Caco-2 (cell line): ENCODE measurements at regions not wholly inside any gene's neighbourhood (a gene's known extent, or its start where the extent isn't known, plus 50 kb on each side); places are given as distances from the start of the nearest gene placed in this dataset.

Source experiments
- BruUV-seq: library from RNA; stranded (reverse); fragments of 400-500 nt; replicated peaks from 2 replicates; lab custom pipeline; 2021; lab: Mats Ljungman, UMichigan
- CTCF ChIA-PET: fragments of 300-600 bp; sonication (Branson Sonifier 250); formaldehyde crosslinking; loops from one replicate; lab custom pipeline; 2022; ENCODE audit warnings: antibody characterized with exemption; lab: Charles Lee
- POLR2A ChIA-PET: fragments of 300-600 bp; sonication (Branson Sonifier 250); formaldehyde crosslinking; loops from one replicate; lab custom pipeline; 2022; ENCODE audit warnings: antibody characterized with exemption; lab: Charles Lee
- DNase-seq, 2 experiments: peaks; one replicate each; pipeline versions ENCODE4 v3.0.0 to v3.0.0-alpha.2; 2020 to 2022
- H3K27me3 ChIP-seq: replicated peaks from 2 replicates; pipeline ENCODE4 v1.6.0; 2011; ENCODE audit warnings: low read length; ENCODE audit not compliant: control insufficient read depth, insufficient read depth
- H3K36me3 ChIP-seq: 2 replicates; pipeline ENCODE4 v1.5.1; 2011; ENCODE audit warnings: low read length; ENCODE audit not compliant: control insufficient read depth, insufficient read depth
- H3K4me1 ChIP-seq: fragments of 250-450 bp; sonication (Bioruptor Pico); 2 replicates; pipeline ENCODE4 v1.5.1; 2020; ENCODE audit warnings: mild to moderate bottlenecking
- H3K4me3 ChIP-seq: 2 replicates; pipeline ENCODE4 v1.5.1; 2011; ENCODE audit warnings: low read depth, mild to moderate bottlenecking, control low read depth, low read length
- H3K9me3 ChIP-seq: fragments of 250-450 bp; sonication (Bioruptor Pico); 2 replicates; pipeline ENCODE4 v1.5.1; 2020; ENCODE audit warnings: mild to moderate bottlenecking, moderate library complexity
- H3K27ac Mint-ChIP-seq: one replicate; pipeline ENCODE4 v1.8.0; 2022; ENCODE audit warnings: mixed read lengths; ENCODE audit not compliant: unreplicated experiment
- H3K27me3 Mint-ChIP-seq: one replicate; pipeline ENCODE4 v1.8.0; 2022; ENCODE audit warnings: mixed read lengths; ENCODE audit not compliant: insufficient read depth, unreplicated experiment
- H3K36me3 Mint-ChIP-seq: one replicate; pipeline ENCODE4 v1.8.0; 2022; ENCODE audit warnings: mild to moderate bottlenecking, mixed read lengths; ENCODE audit not compliant: insufficient read depth, unreplicated experiment
- H3K4me1 Mint-ChIP-seq: one replicate; pipeline ENCODE4 v1.8.0; 2022; ENCODE audit warnings: low read depth, mixed read lengths; ENCODE audit not compliant: unreplicated experiment
- H3K4me3 Mint-ChIP-seq: one replicate; pipeline ENCODE4 v1.8.0; 2022; ENCODE audit warnings: mild to moderate bottlenecking, moderate library complexity, mixed read lengths; ENCODE audit not compliant: unreplicated experiment
- H3K9me3 Mint-ChIP-seq: one replicate; pipeline ENCODE4 v1.8.0; 2022; ENCODE audit warnings: mixed read lengths; ENCODE audit not compliant: unreplicated experiment
- CTCF ChIP-seq, 2 experiments: fragments of 200-600 bp in 1 of 2; IDR thresholded peaks; 1 replicate in 1 of 2; 2 replicates in 1 of 2; pipeline versions ENCODE4 v1.5.1 to v1.8.0; 2011 to 2022; ENCODE audit warnings: antibody characterized with exemption in 1 of 2, control low read depth in 1 of 2, inconsistent platforms in 1 of 2, low read depth in 1 of 2, low read length in 1 of 2, mild to moderate bottlenecking in 1 of 2, moderate library complexity in 1 of 2; ENCODE audit not compliant: insufficient read depth in 1 of 2, severe bottlenecking in 1 of 2, unreplicated experiment in 1 of 2
- intact Hi-C: fragments of 100-400 bp; cut with micrococcal nuclease; formaldehyde crosslinking; loops from one replicate; pipeline ENCODE4 v1.10.0; 2022; ENCODE audit not compliant: unreplicated experiment

GRCh38 chr4:133960975-133961374, 240.6 kb downstream of the PABPC4L start:
- Histone ChIP-seq H3K9me3 (no peaks in the 10 kb centered on the region; the same call in 1 of the 2 replicates), H3K4me1 (peaks cover 11% of the 10 kb centered on the region), H3K27me3 (no peaks in the 10 kb centered on the region), H3K4me3 (no peak overlapping the region), H3K36me3 (no peaks in the 10 kb centered on the region)
- TF ChIP-seq CTCF (IDR thresholded peaks at IDR 0.05; ENCODE audit: insufficient read depth in 1 of 2, low read depth in 1 of 2, low read length in 1 of 2, severe bottlenecking in 1 of 2, unreplicated experiment in 1 of 2), result no peak
- no peaks in the 10 kb centered on the region for H3K36me3 Mint-ChIP-seq
- no TSS peak for BruUV-seq
- H3K9me3 Mint-ChIP-seq, result peaks cover 56% of the 10 kb centered on the region
- no peak for DNase-seq
- intact Hi-C loops, result no loop called here
- H3K27me3 Mint-ChIP-seq, result no peaks in the 10 kb centered on the region
- ChIA-PET CTCF (no interaction called here), POLR2A (no interaction called here)
- no peaks in the 10 kb centered on the region for H3K4me1 Mint-ChIP-seq
- no peak overlapping the region for H3K4me3 Mint-ChIP-seq
- no peak overlapping the region for H3K27ac Mint-ChIP-seq

DNA sequence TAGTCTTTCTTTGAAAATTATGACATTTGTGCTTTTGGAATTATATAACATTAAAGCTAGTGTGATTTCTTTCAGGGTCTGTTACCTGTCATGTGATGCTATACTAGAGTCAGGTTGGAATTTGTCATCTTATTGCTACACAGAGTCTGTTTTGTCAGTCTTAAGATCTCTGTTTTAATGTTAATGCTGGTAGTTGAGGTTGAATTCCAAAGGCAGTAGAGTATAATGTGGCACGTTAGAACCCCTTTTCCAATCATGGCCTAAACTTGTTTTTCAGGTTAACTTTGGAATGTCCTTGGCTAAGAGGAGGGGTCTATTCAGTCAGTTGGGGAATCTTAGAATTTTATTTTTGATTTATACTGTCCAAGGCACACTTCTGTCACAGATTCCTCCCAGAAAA, 258.5 kb downstream of the PABPC4L start:
- H3K27ac Mint-ChIP-seq, result no peak overlapping the region
- peaks cover 10% of the 10 kb centered on the region for H3K9me3 Mint-ChIP-seq
- Histone ChIP-seq H3K4me3 (no peak overlapping the region), H3K4me1 (peaks cover 6% of the 10 kb centered on the region; the same call in 1 of the 2 replicates), H3K27me3 (no peaks in the 10 kb centered on the region), H3K9me3 (no peaks in the 10 kb centered on the region), H3K36me3 (no peaks in the 10 kb centered on the region)
- no peak for DNase-seq
- ChIA-PET CTCF (no interaction called here), POLR2A (no interaction called here)
- H3K4me1 Mint-ChIP-seq, result peaks cover 7% of the 10 kb centered on the region
- H3K27me3 Mint-ChIP-seq, result no peaks in the 10 kb centered on the region
- intact Hi-C loops, result no loop called here
- no peaks in the 10 kb centered on the region for H3K36me3 Mint-ChIP-seq
- no peak for TF ChIP-seq CTCF (IDR thresholded peaks at IDR 0.05; ENCODE audit: insufficient read depth in 1 of 2, low read depth in 1 of 2, low read length in 1 of 2, severe bottlenecking in 1 of 2, unreplicated experiment in 1 of 2)
- H3K4me3 Mint-ChIP-seq, result no peak overlapping the region
- no TSS peak for BruUV-seq

DNA sequence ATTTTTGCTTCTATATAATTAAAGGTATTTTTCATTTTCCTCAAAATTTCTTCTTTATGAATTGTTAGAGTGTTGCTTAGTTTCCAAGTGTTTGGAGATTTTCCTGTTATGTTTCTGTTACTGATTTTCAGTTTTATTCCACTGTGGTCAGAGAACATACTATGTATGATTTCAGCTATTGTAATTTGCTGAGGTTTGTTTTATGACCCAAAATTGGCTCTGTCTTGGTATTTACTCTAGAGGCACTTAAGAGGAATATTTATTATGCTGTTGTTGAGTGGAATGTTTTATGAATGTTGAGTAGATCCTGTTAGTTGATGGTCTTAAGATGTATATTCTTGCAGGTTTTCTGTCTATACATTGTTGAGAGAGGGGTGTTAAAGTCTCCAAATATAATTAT, 263.5 kb downstream of the PABPC4L start:
- ChIA-PET CTCF (no interaction called here), POLR2A (no interaction called here)
- Histone ChIP-seq H3K4me3 (no peak overlapping the region), H3K9me3 (no peaks in the 10 kb centered on the region), H3K36me3 (no peaks in the 10 kb centered on the region), H3K4me1 (peaks cover 4% of the 10 kb centered on the region; the same call in 1 of the 2 replicates), H3K27me3 (no peaks in the 10 kb centered on the region)
- Mint-ChIP-seq H3K36me3 (no peaks in the 10 kb centered on the region), H3K9me3 (no peaks in the 10 kb centered on the region), H3K27me3 (no peaks in the 10 kb centered on the region), H3K4me3 (no peak overlapping the region), H3K27ac (no peak overlapping the region), H3K4me1 (peaks cover 4% of the 10 kb centered on the region)
- DNase-seq, result no peak
- no peak for TF ChIP-seq CTCF (IDR thresholded peaks at IDR 0.05; ENCODE audit: insufficient read depth in 1 of 2, low read depth in 1 of 2, low read length in 1 of 2, severe bottlenecking in 1 of 2, unreplicated experiment in 1 of 2)
- intact Hi-C loops, result no loop called here
- no TSS peak for BruUV-seq
